ENCODE measurements at regions not wholly inside any gene's neighbourhood (a gene's known extent, or its start where the extent isn't known, plus 50 kb on each side); places are given as distances from the start of the nearest gene placed in this dataset.

- Histone ChIP-seq H3K36me3 (no peaks in the 10 kb centered on the region), H3K9me3 (peaks cover 0 to 7% of the 10 kb centered on the region in 2 donors), H3K27me3 (no peaks in the 10 kb centered on the region), H3K27ac (no peak overlapping the region), H3K4me1 (no peaks in the 10 kb centered on the region), H3K4me3 (no peak overlapping the region)
- DNase-seq (ENCODE audit: low spot score in 2 of 2): no peak
- TF ChIP-seq, protein P1, sequence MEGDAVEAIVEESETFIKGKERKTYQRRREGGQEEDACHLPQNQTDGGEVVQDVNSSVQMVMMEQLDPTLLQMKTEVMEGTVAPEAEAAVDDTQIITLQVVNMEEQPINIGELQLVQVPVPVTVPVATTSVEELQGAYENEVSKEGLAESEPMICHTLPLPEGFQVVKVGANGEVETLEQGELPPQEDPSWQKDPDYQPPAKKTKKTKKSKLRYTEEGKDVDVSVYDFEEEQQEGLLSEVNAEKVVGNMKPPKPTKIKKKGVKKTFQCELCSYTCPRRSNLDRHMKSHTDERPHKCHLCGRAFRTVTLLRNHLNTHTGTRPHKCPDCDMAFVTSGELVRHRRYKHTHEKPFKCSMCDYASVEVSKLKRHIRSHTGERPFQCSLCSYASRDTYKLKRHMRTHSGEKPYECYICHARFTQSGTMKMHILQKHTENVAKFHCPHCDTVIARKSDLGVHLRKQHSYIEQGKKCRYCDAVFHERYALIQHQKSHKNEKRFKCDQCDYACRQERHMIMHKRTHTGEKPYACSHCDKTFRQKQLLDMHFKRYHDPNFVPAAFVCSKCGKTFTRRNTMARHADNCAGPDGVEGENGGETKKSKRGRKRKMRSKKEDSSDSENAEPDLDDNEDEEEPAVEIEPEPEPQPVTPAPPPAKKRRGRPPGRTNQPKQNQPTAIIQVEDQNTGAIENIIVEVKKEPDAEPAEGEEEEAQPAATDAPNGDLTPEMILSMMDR (IDR thresholded peaks at IDR 0.05): no peak
- intact Hi-C loops (cut with DNase I): no loop called here
Observed at GRCh38 chr16:51009813-51010212, 141.3 kb downstream of the SALL1 start.

DNA sequence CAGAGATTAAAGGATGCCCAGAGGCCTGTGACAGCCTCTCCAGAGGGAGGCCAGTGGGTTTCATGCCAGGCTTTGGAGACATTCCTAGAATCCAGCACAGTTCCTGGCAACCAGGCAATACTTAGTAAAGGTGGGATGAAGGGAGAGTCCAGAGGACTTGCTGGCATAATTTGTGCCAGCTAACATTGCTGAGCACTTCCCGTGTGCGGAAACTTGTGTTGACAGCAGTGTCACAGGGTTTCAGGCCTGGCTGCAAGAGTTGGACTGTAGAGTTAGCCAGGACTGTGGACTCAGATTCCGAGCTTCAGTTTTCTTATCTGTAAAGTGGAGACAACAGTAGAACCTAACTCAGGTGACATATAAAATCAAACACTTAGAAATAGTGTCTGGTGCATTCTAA lies 141.7 kb downstream of the SALL1 start:
- DNase-seq (ENCODE audit: low spot score in 2 of 2): no peak
- intact Hi-C loops (cut with DNase I): no loop called here
- no peak overlapping the region for H3K4me3 ChIP-seq
- H3K27me3 ChIP-seq: no peaks in the 10 kb centered on the region
- no peaks in the 10 kb centered on the region for H3K36me3 ChIP-seq
- peaks cover 0 to 7% of the 10 kb centered on the region in 2 donors for H3K9me3 ChIP-seq
- no peak overlapping the region for H3K27ac ChIP-seq
- H3K4me1 ChIP-seq: no peaks in the 10 kb centered on the region
- TF ChIP-seq, protein P1 (IDR thresholded peaks at IDR 0.05): no peak

- Histone ChIP-seq H3K36me3 (no peaks in the 10 kb centered on the region), H3K4me3 (no peak overlapping the region), H3K27ac (no peak overlapping the region), H3K9me3 (peaks cover 0 to 7% of the 10 kb centered on the region in 2 donors), H3K27me3 (no peaks in the 10 kb centered on the region), H3K4me1 (no peaks in the 10 kb centered on the region)
- no peak for DNase-seq (ENCODE audit: low spot score in 2 of 2)
- TF ChIP-seq, protein P1 (IDR thresholded peaks at IDR 0.05): no peak
- intact Hi-C loops (cut with DNase I): no loop called here
Observed at GRCh38 chr16:51008607-51009006, 142.5 kb downstream of the SALL1 start.

- Histone ChIP-seq H3K4me3 (no peak overlapping the region), H3K9me3 (peaks cover 0 to 7% of the 10 kb centered on the region in 2 donors), H3K27me3 (no peaks in the 10 kb centered on the region), H3K36me3 (no peaks in the 10 kb centered on the region), H3K4me1 (no peaks in the 10 kb centered on the region), H3K27ac (no peak overlapping the region)
- DNase-seq (ENCODE audit: low spot score in 2 of 2): no peak
- TF ChIP-seq, protein P1 (IDR thresholded peaks at IDR 0.05): no peak
- intact Hi-C loops (cut with DNase I): no loop called here
Observed at GRCh38 chr16:51008037-51008436, 143.0 kb downstream of the SALL1 start.

- Histone ChIP-seq H3K4me3 (no peak overlapping the region), H3K27ac (no peak overlapping the region), H3K9me3 (peaks cover 0 to 4% of the 10 kb centered on the region in 2 donors), H3K27me3 (no peaks in the 10 kb centered on the region), H3K36me3 (no peaks in the 10 kb centered on the region), H3K4me1 (no peaks in the 10 kb centered on the region)
- DNase-seq (ENCODE audit: low spot score in 2 of 2): no peak
- TF ChIP-seq, protein P1 (IDR thresholded peaks at IDR 0.05): no peak
- intact Hi-C loops (cut with DNase I): no loop called here
Observed at GRCh38 chr16:51003850-51004566, 147.1 kb downstream of the SALL1 start.

Data from ascending aorta (tissue), 2 donors.